PC-3 (cell line): ENCODE measurements at regions not wholly inside any gene's neighbourhood (a gene's known extent, or its start where the extent isn't known, plus 50 kb on each side); places are given as distances from the start of the nearest gene placed in this dataset.

Experiments
- ATAC-seq: fragments of 200-7000 bp; cut with Tn5 transposase; 2 replicates; pipeline ENCODE4 v1.9.1; 2020; ENCODE audit warnings: mild to moderate bottlenecking, moderate library complexity
- BruUV-seq: library from RNA; stranded (reverse); fragments of 400-500 nt; replicated peaks from 2 replicates; lab custom pipeline; 2021; lab: Mats Ljungman, UMichigan
- CTCF ChIA-PET: fragments of 300-600 bp; sonication (Branson Sonifier 250); formaldehyde crosslinking; loops from one replicate; lab custom pipeline; 2022; ENCODE audit warnings: antibody characterized with exemption; lab: Charles Lee
- POLR2A ChIA-PET: fragments of 300-600 bp; sonication (Branson Sonifier 250); formaldehyde crosslinking; loops from one replicate; lab custom pipeline; 2022; ENCODE audit warnings: antibody characterized with exemption; ENCODE audit not compliant: unreplicated experiment; lab: Charles Lee
- DNase-seq: peaks from one replicate; pipeline ENCODE4 v3.0.0-alpha.2; 2015
- H2AFZ ChIP-seq: fragments of 300-600 bp; sonication (generic); 2 replicates; pipeline ENCODE4 v1.6.0; 2016; ENCODE audit warnings: antibody characterized with exemption, low read length
- H3F3A ChIP-seq: fragments of 300-600 bp; sonication (generic); one replicate; pipeline ENCODE4 v1.6.0; 2017; ENCODE audit warnings: antibody characterized with exemption, low read length, control low read depth, mild to moderate bottlenecking; ENCODE audit not compliant: unreplicated experiment
- H3K27ac ChIP-seq: fragments of 300-600 bp; sonication (generic); 2 replicates; pipeline ENCODE4 v1.5.1; 2016; ENCODE audit warnings: mild to moderate bottlenecking, low read length
- H3K27me3 ChIP-seq: fragments of 300-600 bp; sonication (generic); 2 replicates; pipeline ENCODE4 v1.6.1; 2016; ENCODE audit warnings: low read length, mixed read lengths
- H3K36me3 ChIP-seq: fragments of 300-600 bp; sonication (generic); 2 replicates; pipeline ENCODE4 v1.6.1; 2016; ENCODE audit warnings: low read depth, mixed run types, low read length, mixed read lengths
- H3K4me1 ChIP-seq: fragments of 300-600 bp; sonication (generic); 2 replicates; pipeline ENCODE4 v1.5.1; 2016; ENCODE audit warnings: low read length; ENCODE audit not compliant: insufficient read depth
- H3K4me2 ChIP-seq: fragments of 300-600 bp; sonication (generic); 2 replicates; pipeline ENCODE4 v1.6.0; 2016; ENCODE audit warnings: low read length
- H3K4me3 ChIP-seq: fragments of 300-600 bp; sonication (generic); 2 replicates; pipeline ENCODE4 v1.5.1; 2016; ENCODE audit warnings: mild to moderate bottlenecking, low read length, mixed read lengths
- H3K79me2 ChIP-seq: fragments of 300-600 bp; sonication (generic); 2 replicates; pipeline ENCODE4 v1.6.1; 2017; ENCODE audit warnings: low read length, mixed read lengths
- H3K9ac ChIP-seq: fragments of 300-600 bp; sonication (generic); 2 replicates; pipeline ENCODE4 v1.6.0; 2016; ENCODE audit warnings: mild to moderate bottlenecking, low read length
- H3K9me2 ChIP-seq: fragments of 300-600 bp; sonication (generic); replicated peaks from 2 replicates; pipeline ENCODE4 v1.6.1; 2016; ENCODE audit warnings: mixed run types, low read length, mixed read lengths
- H3K9me3 ChIP-seq: fragments of 300-600 bp; sonication (generic); 2 replicates; pipeline ENCODE4 v1.6.1; 2016; ENCODE audit warnings: low read length, mixed read lengths
- H4K20me1 ChIP-seq: fragments of 300-600 bp; sonication (generic); 2 replicates; pipeline ENCODE4 v1.6.1; 2016; ENCODE audit warnings: low read length, mixed read lengths
- EZH2 ChIP-seq: fragments of 300-600 bp; sonication (generic); IDR thresholded peaks from one replicate; pipeline ENCODE4 v1.6.1; 2017; ENCODE audit warnings: antibody characterized with exemption, mild to moderate bottlenecking, low read length; ENCODE audit not compliant: unreplicated experiment
- EZH2phosphoT487 ChIP-seq: fragments of 300-600 bp; sonication (generic); IDR thresholded peaks from 2 replicates; pipeline ENCODE4 v1.6.1; 2018; ENCODE audit warnings: mild to moderate bottlenecking, antibody characterized with exemption, low read length, borderline replicate concordance
- intact Hi-C: fragments of 100-400 bp; cut with micrococcal nuclease; formaldehyde crosslinking; loops from 2 replicates; pipeline ENCODE4 v1.9.0; 2023
- TF ChIP-seq, protein P1 (sequence below): fragments of 300-600 bp; sonication (generic); conservative IDR thresholded peaks from 2 replicates; pipeline ENCODE4 v1.5.1; 2017; ENCODE audit warnings: antibody characterized with exemption, low read depth, mild to moderate bottlenecking, low read length

DNA sequence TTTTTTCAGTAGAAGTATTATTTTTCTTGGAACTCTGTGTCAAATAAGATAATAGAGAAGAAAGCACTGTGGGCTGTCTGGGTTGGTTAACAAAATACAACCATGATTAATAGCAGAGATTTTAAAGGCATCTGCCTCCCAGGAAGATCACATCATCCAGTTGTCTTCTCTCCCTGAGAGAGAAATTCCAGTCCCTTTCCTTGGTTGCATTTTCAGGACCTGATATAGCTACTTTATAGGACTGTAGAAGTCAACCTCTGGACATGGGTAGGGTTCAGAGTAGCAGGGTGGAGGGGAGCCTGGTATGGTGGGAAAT is 309.9 kb upstream of the IGFBP3 start:
- H3K79me2 ChIP-seq, result no peaks in the 10 kb centered on the region
- TF ChIP-seq EZH2phosphoT487 (no peak), EZH2 (no peak)
- TF ChIP-seq, protein P1, sequence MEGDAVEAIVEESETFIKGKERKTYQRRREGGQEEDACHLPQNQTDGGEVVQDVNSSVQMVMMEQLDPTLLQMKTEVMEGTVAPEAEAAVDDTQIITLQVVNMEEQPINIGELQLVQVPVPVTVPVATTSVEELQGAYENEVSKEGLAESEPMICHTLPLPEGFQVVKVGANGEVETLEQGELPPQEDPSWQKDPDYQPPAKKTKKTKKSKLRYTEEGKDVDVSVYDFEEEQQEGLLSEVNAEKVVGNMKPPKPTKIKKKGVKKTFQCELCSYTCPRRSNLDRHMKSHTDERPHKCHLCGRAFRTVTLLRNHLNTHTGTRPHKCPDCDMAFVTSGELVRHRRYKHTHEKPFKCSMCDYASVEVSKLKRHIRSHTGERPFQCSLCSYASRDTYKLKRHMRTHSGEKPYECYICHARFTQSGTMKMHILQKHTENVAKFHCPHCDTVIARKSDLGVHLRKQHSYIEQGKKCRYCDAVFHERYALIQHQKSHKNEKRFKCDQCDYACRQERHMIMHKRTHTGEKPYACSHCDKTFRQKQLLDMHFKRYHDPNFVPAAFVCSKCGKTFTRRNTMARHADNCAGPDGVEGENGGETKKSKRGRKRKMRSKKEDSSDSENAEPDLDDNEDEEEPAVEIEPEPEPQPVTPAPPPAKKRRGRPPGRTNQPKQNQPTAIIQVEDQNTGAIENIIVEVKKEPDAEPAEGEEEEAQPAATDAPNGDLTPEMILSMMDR, result no peak
- BruUV-seq, result no TSS peak
- no peaks in the 10 kb centered on the region for H3K9me2 ChIP-seq
- no peaks in the 10 kb centered on the region for H3K27me3 ChIP-seq
- H3K4me3 ChIP-seq, result no peak overlapping the region
- H2AFZ ChIP-seq, result no peak overlapping the region
- no peaks in the 10 kb centered on the region for H3K9me3 ChIP-seq
- H3K9ac ChIP-seq, result no peak overlapping the region
- no peaks in the 10 kb centered on the region for H4K20me1 ChIP-seq
- H3K36me3 ChIP-seq, result no peaks in the 10 kb centered on the region
- peaks cover 14% of the 10 kb centered on the region for H3K4me1 ChIP-seq
- CTCF ChIA-PET, result no interaction called here
- DNase-seq (no peak), ATAC-seq (no peak)
- no peak overlapping the region for H3K27ac ChIP-seq
- intact Hi-C loops, result no loop called here
- POLR2A ChIA-PET, result no interaction called here
- H3F3A ChIP-seq, result no peaks in the 10 kb centered on the region
- no peak overlapping the region for H3K4me2 ChIP-seq

DNA sequence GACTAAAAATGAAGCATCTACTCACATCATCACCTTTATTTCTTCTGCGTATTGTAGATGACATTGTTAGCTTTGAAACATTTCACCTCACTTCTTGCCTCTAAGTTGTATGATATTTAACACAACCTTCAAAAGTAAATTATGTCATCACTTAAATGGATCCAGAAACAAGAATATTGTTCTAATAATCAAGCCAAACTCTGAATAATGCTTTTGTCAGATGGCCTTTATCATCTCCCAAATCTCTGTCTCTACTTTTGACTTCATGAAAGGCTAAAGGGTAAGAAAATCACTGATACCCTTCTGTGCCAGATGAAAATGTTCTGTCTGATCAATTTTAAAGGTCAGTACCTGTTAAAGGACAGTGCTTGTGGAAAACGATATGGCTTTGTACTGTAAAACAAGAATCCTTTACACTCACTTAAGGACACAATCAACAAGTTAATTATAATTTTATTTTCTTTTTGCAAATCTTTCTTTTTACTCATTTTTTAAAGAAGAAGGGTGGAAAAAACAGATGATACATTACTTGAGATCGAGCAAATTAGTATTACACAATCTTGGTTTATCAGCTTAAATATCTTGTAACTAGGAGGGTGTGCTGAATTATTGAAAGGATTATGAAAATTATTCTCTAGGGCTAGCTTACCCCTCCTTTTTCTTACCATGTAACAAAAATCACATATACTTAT is 309.4 kb upstream of the IGFBP3 start:
- POLR2A ChIA-PET, result no interaction called here
- no peak overlapping the region for H3K9ac ChIP-seq
- H3K27ac ChIP-seq, result no peak overlapping the region
- H2AFZ ChIP-seq, result no peak overlapping the region
- no peaks in the 10 kb centered on the region for H3K9me3 ChIP-seq
- H3K4me3 ChIP-seq, result no peak overlapping the region
- no peak overlapping the region for H3K4me2 ChIP-seq
- no peaks in the 10 kb centered on the region for H3K27me3 ChIP-seq
- intact Hi-C loops, result no loop called here
- H3K9me2 ChIP-seq, result no peaks in the 10 kb centered on the region
- ATAC-seq (no peak), DNase-seq (no peak)
- TF ChIP-seq, protein P1, result no peak
- no peak for TF ChIP-seq EZH2
- TF ChIP-seq EZH2phosphoT487, result no peak
- no peaks in the 10 kb centered on the region for H3F3A ChIP-seq
- H3K4me1 ChIP-seq, result peaks cover 14% of the 10 kb centered on the region
- BruUV-seq, result no TSS peak
- CTCF ChIA-PET, result no interaction called here
- H3K36me3 ChIP-seq, result no peaks in the 10 kb centered on the region
- no peaks in the 10 kb centered on the region for H4K20me1 ChIP-seq
- H3K79me2 ChIP-seq, result no peaks in the 10 kb centered on the region

DNA sequence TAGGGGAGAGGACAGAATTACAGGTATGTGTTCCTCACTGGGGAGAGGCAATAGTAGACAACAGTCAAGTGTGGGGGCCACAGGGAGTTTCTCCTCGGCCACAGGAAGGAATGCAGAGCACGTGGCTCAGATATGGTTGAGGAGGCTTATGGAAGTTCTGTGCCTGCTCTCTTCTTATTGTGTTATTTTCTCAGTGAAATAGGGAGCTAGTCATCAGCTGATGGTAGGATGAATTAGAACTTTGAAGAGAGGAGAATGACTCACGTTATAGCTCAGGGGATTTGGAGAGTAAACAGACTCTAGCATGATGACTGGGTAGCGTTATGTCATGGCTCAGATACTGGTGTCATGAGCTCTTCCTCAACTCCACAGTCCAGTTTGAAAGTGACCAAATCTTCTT is 308.3 kb upstream of the IGFBP3 start:
- H3K27me3 ChIP-seq, result no peaks in the 10 kb centered on the region
- no peaks in the 10 kb centered on the region for H4K20me1 ChIP-seq
- no peaks in the 10 kb centered on the region for H3K9me3 ChIP-seq
- DNase-seq, result peak; percentile 76
- no peaks in the 10 kb centered on the region for H3F3A ChIP-seq
- H3K4me3 ChIP-seq, result no peak overlapping the region
- H3K79me2 ChIP-seq, result no peaks in the 10 kb centered on the region
- peaks cover 14% of the 10 kb centered on the region for H3K4me1 ChIP-seq
- intact Hi-C loops, result no loop called here
- no peak overlapping the region for H3K9ac ChIP-seq
- ATAC-seq, result peak; percentile 91
- POLR2A ChIA-PET, result no interaction called here
- H3K27ac ChIP-seq, result peak overlapping the region; percentile 21; the same call in 1 of the 2 replicates
- peak overlapping the region; percentile 16; the same call in 1 of the 2 replicates for H2AFZ ChIP-seq
- H3K9me2 ChIP-seq, result no peaks in the 10 kb centered on the region
- no TSS peak for BruUV-seq
- CTCF ChIA-PET, result interaction anchor here (0.9 kb wide), 1 partner anchor 306 kb away, joined by 4 read pairs; no protein-coding TSS in a partner anchor
- H3K36me3 ChIP-seq, result no peaks in the 10 kb centered on the region
- no peak overlapping the region for H3K4me2 ChIP-seq
- TF ChIP-seq, protein P1, result no peak
- TF ChIP-seq EZH2 (no peak), EZH2phosphoT487 (no peak)
